HG03060 (cell line): ENCODE measurements at regions not wholly inside any gene's neighbourhood (a gene's known extent, or its start where the extent isn't known, plus 50 kb on each side); places are given as distances from the start of the nearest gene placed in this dataset.

Experiments used
- ATAC-seq: cut with Tn5 transposase; IDR thresholded peaks from one replicate; pipeline ENCODE4 v1.9.1; 2021; ENCODE audit warnings: low read depth, moderate number of reproducible peaks; ENCODE audit not compliant: unreplicated experiment

GRCh38 chr7:113408999-113409398, 290.6 kb upstream of the SMIM30 start:
- no peak for ATAC-seq

- ATAC-seq, result no peak
These were observed 287.1 kb upstream of the SMIM30 start for GRCh38 chr7:113405296-113406056.

GRCh38 chr7:113404245-113404644, 285.9 kb upstream of the SMIM30 start:
- no peak for ATAC-seq

GRCh38 chr7:113402482-113402881, 284.1 kb upstream of the SMIM30 start:
- ATAC-seq, result no peak

- ATAC-seq, result no peak
These were observed 283.7 kb upstream of the SMIM30 start for GRCh38 chr7:113402005-113402404.

- ATAC-seq, result no peak
These were observed 276.5 kb upstream of the SMIM30 start for GRCh38 chr7:113394856-113395255.

GRCh38 chr7:113392841-113393540, 274.6 kb upstream of the SMIM30 start:
- no peak for ATAC-seq

GRCh38 chr7:113392421-113392820, 274.1 kb upstream of the SMIM30 start:
- ATAC-seq, result no peak

GRCh38 chr7:113389112-113389646, 270.8 kb upstream of the SMIM30 start:
- no peak for ATAC-seq

GRCh38 chr7:113383638-113384037, 265.3 kb upstream of the SMIM30 start:
- ATAC-seq, result no peak

GRCh38 chr7:113379746-113380145, 261.4 kb upstream of the SMIM30 start:
- ATAC-seq, result no peak

GRCh38 chr7:113374955-113375354, 256.6 kb upstream of the SMIM30 start:
- ATAC-seq, result no peak

GRCh38 chr7:113373863-113374262, 255.5 kb upstream of the SMIM30 start:
- no peak for ATAC-seq

GRCh38 chr7:113371416-113372043, 253.2 kb upstream of the SMIM30 start:
- ATAC-seq, result no peak

GRCh38 chr7:113370910-113371309, 252.6 kb upstream of the SMIM30 start:
- no peak for ATAC-seq

GRCh38 chr7:113368256-113368655, 249.9 kb upstream of the SMIM30 start:
- no peak for ATAC-seq

- no peak for ATAC-seq
These were observed 248.8 kb upstream of the SMIM30 start for GRCh38 chr7:113367041-113367586.

- ATAC-seq, result no peak
These were observed 247.8 kb upstream of the SMIM30 start for GRCh38 chr7:113366122-113366521.

- ATAC-seq, result no peak
These were observed 231.0 kb upstream of the SMIM30 start for GRCh38 chr7:113349339-113349738.

- ATAC-seq, result no peak
These were observed 221.3 kb upstream of the SMIM30 start for GRCh38 chr7:113339661-113340060.

GRCh38 chr7:113338071-113338696, 219.8 kb upstream of the SMIM30 start:
- no peak for ATAC-seq
